HG03378 (cell line): ENCODE measurements at regions not wholly inside any gene's neighbourhood (a gene's known extent, or its start where the extent isn't known, plus 50 kb on each side); places are given as distances from the start of the nearest gene placed in this dataset.
"Not testable (repeated sequence)": the region's sequence is repeated elsewhere in the genome, so short reads cannot be mapped to it uniquely, and the experiment has no call there.

ENCODE experiments used
- ATAC-seq: cut with Tn5 transposase; IDR thresholded peaks from one replicate; pipeline ENCODE4 v1.9.1; 2021; ENCODE audit warnings: mild to moderate bottlenecking, moderate library complexity; ENCODE audit not compliant: unreplicated experiment

DNA sequence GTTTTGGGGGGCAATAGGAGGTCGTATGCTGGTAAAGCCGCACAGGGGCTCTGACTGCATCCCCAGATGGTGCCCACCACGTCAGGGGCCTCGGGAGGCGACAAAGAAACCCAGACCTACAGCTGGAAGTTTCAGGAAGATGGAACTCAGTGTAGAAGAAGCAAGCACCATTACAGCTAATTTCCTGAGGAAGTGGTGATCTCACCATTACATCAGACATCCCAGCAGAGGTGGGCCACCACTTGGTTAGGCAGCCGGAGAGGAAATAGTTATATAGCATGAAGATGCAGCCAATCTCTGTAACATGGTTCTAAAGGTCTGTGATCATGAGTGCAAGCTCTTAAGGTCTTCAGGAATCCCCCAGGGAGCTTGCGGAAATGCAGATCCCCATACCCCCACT, 127.3 kb upstream of the PCBD1 start:
- ATAC-seq, result no peak

DNA sequence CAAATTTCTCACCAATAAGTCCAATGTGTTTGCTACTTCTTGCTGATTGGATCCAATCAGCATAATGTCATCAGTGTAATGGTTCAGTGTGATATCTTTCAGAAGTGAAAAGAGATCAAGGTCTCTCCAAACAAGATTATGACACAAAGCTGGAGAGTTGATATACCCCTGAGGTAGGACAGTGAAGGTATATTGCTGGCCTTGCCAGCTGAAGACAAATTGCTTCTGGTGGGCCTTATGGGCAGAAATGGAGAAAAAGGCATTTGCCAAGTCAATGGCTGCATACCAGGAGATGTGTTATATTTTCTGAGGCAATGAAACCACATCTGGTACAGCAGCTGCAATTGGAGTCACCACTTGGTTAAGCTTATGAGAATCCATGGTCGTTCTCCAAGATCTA, 131.7 kb upstream of the PCBD1 start:
- not testable (repeated sequence) for ATAC-seq

DNA sequence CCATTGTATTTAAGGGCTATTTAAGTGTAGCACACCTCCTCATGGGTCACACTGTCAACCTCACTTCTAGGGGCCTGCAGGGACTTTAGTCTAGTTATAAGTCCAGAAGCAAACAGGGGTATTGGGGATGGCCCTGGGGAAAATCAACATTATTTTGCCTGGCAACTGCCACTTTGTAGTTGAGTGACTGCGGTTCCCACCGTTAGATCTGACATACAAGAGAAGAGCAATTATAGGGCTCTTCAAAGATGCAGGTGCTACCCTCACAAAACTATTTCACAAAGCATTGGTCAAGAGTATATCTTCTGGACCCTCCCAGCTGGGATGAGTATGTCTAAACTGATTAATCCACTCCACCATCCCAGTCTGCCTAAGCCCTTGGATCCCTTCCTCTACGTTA, 133.0 kb upstream of the PCBD1 start:
- no peak for ATAC-seq

GRCh38 chr10:71023704-71024283, 135.4 kb upstream of the PCBD1 start:
- no peak for ATAC-seq

- ATAC-seq, result no peak
These were observed 136.1 kb upstream of the PCBD1 start for GRCh38 chr10:71024490-71024889.

DNA sequence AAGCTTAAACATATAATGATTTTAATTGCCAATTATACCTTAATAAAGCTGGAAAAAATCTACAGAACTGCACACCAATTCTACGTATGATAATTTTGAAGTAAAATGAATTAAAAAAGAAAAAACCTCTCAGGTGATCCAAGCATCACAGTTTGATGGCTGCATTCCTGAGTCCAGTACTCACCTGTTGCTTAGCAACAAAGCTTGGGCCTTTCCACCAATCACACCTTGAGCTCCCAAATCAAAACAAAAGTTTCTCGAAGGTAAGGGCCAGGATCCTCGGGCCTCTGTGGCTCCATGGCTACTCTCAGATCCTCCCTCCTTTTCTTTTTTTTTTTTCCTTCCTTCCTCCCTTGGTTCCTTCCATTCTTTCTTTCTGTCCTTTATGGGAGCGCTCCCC, 137.2 kb upstream of the PCBD1 start:
- no peak for ATAC-seq

GRCh38 chr10:71028066-71028465, 139.7 kb upstream of the PCBD1 start:
- ATAC-seq, result no peak

DNA sequence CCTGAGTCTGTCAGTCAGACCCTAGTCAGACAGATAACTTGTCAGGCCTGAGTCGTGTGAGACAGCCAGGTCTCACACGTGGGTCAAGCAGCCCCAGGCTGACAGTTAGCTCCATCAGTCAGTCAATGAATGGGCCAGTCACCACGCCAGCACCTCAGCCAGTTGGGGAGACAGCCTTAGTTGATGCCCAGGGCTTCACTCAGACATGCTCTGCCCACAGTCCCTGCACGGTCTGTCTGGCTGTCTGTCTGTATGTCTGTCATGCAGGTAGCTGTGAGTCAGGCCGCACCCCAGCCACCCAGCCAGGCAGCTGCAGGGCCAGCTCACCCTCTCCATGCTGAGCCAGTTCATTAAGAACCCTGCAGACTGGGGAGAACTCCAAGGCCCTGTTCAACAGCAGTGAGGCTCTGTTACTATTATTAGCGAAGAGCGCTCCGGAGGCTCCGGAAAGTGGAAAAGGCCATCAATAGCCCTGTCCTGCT, 141.1 kb upstream of the PCBD1 start:
- ATAC-seq, result no peak

GRCh38 chr10:71029907-71030306, 141.5 kb upstream of the PCBD1 start:
- no peak for ATAC-seq

DNA sequence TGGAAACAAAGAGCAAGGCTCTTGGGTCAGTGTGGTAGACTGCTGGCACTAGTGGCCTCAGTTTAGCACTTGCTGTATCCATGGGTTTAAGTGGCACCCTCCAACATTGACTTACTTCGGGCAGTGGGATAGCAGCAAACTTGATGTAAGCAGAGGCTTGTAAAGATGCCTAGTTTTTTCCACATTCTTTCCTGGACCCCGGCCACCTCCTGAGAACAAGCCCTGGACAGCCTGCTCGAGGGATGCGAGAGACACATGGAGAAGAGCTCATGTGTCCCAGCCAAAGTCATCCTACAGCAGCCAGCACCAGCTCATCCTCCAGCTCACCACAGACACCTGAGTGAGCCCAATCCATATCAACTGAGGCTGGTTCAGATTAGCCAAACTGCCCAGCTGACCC, 142.7 kb upstream of the PCBD1 start:
- ATAC-seq, result no peak

DNA sequence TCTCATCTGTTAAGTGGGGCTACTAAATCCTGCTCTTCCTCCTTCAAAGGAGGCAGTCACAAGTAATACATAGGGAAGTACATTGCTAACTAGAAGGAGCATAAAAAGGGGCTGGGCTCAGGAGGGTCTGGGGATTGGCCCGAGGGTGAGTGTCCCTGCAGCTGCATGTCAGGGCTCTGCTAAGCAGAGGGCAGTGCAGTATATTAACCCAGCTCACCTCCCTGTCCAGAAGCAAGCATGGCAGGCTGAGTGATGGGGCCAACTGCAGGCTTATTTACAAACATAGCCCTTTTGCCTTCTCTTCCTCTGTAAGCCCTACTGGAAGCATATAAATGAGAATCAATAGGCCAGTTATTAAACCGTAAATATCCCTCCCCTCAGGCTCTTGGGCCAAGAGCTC, 143.2 kb upstream of the PCBD1 start:
- ATAC-seq, result no peak

GRCh38 chr10:71032887-71033286, 144.5 kb upstream of the PCBD1 start:
- ATAC-seq, result no peak

GRCh38 chr10:71033396-71033980, 145.1 kb upstream of the PCBD1 start:
- ATAC-seq, result no peak

DNA sequence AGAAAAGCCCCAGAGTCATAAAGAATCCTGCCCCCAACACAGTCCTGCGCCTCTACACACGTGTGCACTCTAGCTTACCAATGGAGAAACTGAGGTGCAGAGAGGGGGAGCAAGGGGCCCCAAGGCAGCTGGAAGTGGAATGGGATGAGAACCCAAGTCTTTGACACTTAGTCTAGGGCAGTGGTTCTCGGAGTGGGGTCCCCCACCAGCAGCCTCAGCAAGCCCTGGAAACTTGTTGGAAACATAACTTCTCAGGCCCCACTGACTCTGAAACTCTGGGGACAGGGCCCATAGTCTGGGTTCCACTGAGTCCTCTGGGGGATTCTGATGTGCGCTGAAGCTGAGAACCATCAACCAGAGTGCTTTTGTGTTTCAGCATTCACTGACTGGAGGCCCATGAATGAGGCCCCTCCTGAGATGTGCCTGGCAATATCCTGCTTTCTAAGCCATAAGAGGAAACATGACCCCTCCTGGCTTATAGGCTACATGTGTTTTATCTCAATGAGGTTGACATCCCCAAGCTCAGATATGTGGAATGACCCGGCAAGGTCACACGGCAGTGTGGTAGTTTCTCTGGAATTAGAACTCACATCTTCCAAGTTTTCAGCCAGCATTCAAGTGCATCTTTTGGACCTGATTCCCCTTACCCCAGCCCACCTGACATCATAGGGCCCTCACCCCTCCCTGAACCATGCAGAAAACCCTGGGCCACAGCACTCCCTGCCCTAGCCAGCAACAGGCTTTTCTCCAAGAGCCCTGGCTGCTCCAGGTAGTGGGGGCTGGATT, 147.3 kb upstream of the PCBD1 start:
- no peak for ATAC-seq

DNA sequence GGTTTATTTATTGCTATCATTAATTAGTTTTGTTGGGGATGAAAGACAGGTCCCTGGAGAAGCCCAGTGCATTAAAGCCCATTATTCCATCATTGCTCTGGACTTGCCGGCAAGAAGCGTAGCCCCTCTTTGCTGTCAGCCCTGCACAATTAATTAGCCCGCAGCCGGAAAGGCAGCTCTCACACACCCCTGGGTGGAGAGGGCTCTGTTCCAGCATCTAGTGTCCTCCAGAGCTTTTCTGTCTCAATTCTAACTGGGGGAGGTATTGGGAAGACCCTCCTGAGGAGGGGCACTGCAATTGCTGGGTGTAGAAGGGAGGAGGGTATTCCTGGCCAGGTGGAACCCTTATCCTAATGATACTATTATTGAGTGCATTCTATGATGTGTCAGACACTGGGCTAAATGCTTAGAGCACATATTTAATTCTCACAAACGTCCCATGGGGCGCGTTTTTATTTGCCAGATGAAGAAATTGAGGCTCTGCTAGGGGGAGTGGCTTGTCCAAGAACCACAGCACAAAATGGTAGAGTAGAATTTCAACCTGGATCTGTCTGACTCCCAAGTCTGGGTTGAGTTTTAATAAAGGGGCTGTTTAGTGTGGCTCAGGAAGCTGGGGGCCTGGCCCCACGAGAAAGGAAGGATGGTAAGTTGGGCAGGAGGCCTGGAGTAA, 148.1 kb upstream of the PCBD1 start:
- ATAC-seq, result no peak

- no peak for ATAC-seq
These were observed 149.8 kb upstream of the PCBD1 start for GRCh38 chr10:71038091-71038633.

DNA sequence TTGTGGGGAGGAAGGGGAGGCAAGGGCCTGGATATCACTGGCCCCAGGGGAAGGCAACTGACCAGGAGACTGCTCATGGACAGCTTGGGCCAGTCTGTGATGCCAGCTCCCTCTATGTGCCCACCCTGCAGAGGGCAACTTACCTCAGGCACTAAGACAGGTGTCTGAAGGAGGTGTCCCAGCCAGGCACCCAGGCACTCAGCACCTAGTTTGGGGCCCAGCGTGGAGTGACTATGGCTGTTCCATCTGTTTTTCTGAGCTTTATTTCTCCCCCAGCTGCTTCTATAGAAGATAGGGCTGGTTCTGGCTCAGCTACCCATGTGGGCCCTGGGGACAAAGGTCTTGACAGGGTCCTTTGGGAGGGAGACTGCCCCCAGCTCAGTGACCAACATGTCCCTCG, 150.6 kb upstream of the PCBD1 start:
- no peak for ATAC-seq

- no peak for ATAC-seq
These were observed 151.2 kb upstream of the PCBD1 start for GRCh38 chr10:71039551-71039950.

DNA sequence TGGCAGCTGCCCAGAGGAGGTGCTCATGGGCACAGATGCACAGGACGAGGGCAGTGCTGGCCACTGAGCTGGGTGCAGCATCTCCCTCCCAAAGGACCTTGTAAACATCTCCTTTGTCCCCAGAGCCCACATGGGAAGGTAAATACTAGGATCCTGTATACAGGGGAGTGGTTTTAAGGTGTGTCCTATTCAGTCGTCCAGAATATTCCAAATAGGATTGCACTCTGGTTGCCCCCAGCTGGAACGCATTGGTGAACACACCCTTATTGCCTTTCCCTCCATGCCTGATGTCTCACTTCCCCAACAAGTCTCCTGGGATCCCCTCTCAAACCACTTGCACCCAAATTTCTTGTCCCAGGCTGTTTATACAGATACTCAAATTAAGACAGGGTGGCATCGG, 152.0 kb upstream of the PCBD1 start:
- no peak for ATAC-seq

DNA sequence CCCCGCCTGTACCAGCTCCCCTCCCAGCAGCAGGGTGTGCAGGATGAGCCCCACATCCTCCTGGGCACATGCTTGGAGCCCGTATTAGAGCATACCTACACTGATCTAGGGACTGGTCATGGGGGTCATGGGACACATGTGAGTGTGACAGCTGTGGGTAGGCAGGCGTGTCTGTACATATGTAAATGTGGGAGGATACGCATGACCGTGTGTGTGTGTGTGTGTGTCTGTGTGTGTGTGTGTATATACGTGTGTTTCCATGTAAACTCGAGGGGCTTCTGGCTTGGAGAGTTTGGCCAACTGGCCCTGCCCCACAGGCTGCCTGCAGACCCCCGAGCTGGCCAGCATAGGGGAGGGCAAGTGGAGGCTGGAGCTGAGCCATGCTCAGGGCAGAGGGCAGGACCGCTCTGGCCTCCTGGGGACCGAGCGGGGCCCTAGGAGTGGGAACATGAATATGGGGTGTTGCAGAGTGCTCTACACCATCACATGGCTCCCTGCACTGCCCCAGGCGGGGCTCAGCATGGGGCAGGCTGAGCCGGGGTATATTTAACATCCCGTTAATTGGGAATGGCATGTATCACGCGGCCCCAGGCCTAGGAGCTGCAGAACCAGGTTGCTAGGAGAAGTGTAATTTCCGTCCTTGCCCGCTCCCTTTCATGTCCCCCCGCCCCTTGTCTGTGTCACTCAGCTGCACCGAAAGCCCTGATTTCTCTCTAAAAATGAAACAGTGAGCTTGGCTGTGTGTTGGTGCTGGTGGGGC, 152.7 kb upstream of the PCBD1 start:
- no peak for ATAC-seq

DNA sequence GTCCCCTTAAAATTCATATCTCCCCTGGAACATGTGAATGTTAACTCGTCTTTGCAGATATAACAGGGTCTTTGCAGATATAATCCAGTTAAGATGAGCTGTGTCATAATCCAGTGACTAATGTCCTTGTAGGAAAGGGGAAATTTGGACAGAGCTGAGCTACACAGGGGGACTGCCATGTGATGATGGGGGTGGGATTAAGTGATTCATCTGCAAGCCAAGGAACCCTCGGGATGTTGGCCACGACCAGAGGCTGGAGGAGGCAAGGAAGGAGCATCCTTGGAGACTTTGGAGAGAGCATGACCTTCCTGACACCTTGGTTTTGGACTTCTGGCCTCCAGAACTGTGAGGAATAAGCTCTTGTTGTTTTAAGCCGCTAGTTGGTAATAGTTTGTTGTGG, 153.9 kb upstream of the PCBD1 start:
- ATAC-seq, result no peak
